K562 (cell line): ENCODE measurements at regions not wholly inside any gene's neighbourhood (a gene's known extent, or its start where the extent isn't known, plus 50 kb on each side); places are given as distances from the start of the nearest gene placed in this dataset.

ENCODE experiments used
- BRD4 ChIP-seq: fragments of 200-600 bp; sonication (generic); IDR thresholded peaks from 2 replicates; pipeline ENCODE4 v1.6.1; 2017; ENCODE audit warnings: inconsistent platforms
- CREM ChIP-seq: IDR thresholded peaks from 2 replicates; pipeline ENCODE4 v1.6.1; 2014; ENCODE audit warnings: antibody characterized with exemption, low read depth
- EZH2 ChIP-seq: IDR thresholded peaks from 2 replicates; pipeline ENCODE4 v1.6.1; 2012; ENCODE audit warnings: low read depth, mild to moderate bottlenecking, inconsistent platforms, low read length, borderline replicate concordance
- HOXB6 ChIP-seq: fragments of 250-450 bp; sonication (Bioruptor Pico); IDR thresholded peaks from 2 replicates; pipeline ENCODE4 v1.5.1; 2022; ENCODE audit warnings: mild to moderate bottlenecking, borderline replicate concordance
- POLR2A ChIP-seq: fragments of 450-650 bp; conservative IDR thresholded peaks from 2 replicates; pipeline ENCODE4 v1.6.1; 2016
- RFX5 ChIP-seq: IDR thresholded peaks from 2 replicates; pipeline ENCODE4 v1.6.1; 2011; ENCODE audit warnings: low read depth, mild to moderate bottlenecking, improper control_type of control experiment, low read length
- TCF3 ChIP-seq: sonication (generic); formaldehyde crosslinking; IDR thresholded peaks from 2 replicates; pipeline ENCODE4 v1.4.0; 2020; ENCODE audit warnings: mild to moderate bottlenecking, missing genetic modification reagents
- TF ChIP-seq, protein P1 (sequence below), 3 experiments: IDR thresholded peaks in 2 of 3; conservative IDR thresholded peaks in 1 of 3; 2 replicates each; pipeline ENCODE4 v1.5.1; 2011 to 2012; ENCODE audit warnings: low read length in 3 of 3, mild to moderate bottlenecking in 3 of 3, control low read depth in 2 of 3, improper control_type of control experiment in 1 of 3, inconsistent platforms in 1 of 3, low read depth in 1 of 3, mixed read lengths in 1 of 3, moderate library complexity in 1 of 3; ENCODE audit not compliant: insufficient read depth in 2 of 3
- TF ChIP-seq, protein P2 (sequence below), 2 experiments: fragments of 200-800 bp in 1 of 2; sonication (Bioruptor generic) in 1 of 2; sonication (generic) in 1 of 2; formaldehyde crosslinking in 1 of 2; IDR thresholded peaks in 1 of 2; conservative IDR thresholded peaks in 1 of 2; 2 replicates each; pipeline versions ENCODE4 v1.5.0 to v1.6.1; 2016 to 2020; ENCODE audit warnings: missing compliant biosample characterization in 1 of 2, missing genetic modification characterization in 1 of 2, missing genetic modification reagents in 1 of 2
- TF ChIP-seq, protein P3 (sequence below): fragments of 250-450 bp; sonication (Bioruptor Pico); IDR thresholded peaks from 2 replicates; pipeline ENCODE4 v1.5.0; 2021; ENCODE audit warnings: mild to moderate bottlenecking, borderline replicate concordance
- TF ChIP-seq, protein P4 (sequence below): sonication (generic); formaldehyde crosslinking; IDR thresholded peaks from 2 replicates; pipeline ENCODE4 v1.8.1; 2023; ENCODE audit warnings: mild to moderate bottlenecking, missing genetic modification reagents, moderate library complexity
- TF ChIP-seq, protein P5 (sequence below): fragments of 250-450 bp; sonication (Bioruptor Pico); IDR thresholded peaks from 2 replicates; pipeline ENCODE4 v1.8.0; 2021; ENCODE audit warnings: mild to moderate bottlenecking, moderate library complexity

DNA sequence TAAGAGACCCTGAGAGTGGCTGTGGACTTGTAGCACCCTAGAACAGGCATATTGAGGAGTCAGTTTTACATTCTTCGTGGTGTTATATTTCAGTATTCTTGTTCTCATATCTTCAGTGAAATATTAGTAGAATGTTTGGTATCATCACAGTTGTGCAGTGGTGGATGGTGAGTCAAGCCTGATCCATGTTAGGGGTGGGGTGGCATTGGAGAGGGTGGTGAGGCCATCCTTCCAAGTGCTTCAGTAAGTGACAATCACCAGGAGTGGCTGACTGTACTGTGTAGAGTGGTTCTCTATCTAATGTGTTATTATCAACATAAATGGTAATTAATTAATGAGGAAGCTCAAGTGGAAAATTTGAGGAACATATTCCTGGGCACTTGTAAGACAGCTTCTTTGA, 197.7 kb upstream of the SLC16A7 start:
- no peak for TF ChIP-seq RFX5
- no peak for TF ChIP-seq TCF3 (CRISPR knock-in tag)
- TF ChIP-seq, protein P1, sequence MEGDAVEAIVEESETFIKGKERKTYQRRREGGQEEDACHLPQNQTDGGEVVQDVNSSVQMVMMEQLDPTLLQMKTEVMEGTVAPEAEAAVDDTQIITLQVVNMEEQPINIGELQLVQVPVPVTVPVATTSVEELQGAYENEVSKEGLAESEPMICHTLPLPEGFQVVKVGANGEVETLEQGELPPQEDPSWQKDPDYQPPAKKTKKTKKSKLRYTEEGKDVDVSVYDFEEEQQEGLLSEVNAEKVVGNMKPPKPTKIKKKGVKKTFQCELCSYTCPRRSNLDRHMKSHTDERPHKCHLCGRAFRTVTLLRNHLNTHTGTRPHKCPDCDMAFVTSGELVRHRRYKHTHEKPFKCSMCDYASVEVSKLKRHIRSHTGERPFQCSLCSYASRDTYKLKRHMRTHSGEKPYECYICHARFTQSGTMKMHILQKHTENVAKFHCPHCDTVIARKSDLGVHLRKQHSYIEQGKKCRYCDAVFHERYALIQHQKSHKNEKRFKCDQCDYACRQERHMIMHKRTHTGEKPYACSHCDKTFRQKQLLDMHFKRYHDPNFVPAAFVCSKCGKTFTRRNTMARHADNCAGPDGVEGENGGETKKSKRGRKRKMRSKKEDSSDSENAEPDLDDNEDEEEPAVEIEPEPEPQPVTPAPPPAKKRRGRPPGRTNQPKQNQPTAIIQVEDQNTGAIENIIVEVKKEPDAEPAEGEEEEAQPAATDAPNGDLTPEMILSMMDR (IDR thresholded peaks at IDR 0.05 in 2 of 3, conservative IDR thresholded peaks at IDR 0.05 in 1 of 3; ENCODE audit: insufficient read depth in 2 of 3, low read depth in 1 of 3, low read length in 3 of 3): no peak
- TF ChIP-seq CREM: no peak
- TF ChIP-seq, protein P2, sequence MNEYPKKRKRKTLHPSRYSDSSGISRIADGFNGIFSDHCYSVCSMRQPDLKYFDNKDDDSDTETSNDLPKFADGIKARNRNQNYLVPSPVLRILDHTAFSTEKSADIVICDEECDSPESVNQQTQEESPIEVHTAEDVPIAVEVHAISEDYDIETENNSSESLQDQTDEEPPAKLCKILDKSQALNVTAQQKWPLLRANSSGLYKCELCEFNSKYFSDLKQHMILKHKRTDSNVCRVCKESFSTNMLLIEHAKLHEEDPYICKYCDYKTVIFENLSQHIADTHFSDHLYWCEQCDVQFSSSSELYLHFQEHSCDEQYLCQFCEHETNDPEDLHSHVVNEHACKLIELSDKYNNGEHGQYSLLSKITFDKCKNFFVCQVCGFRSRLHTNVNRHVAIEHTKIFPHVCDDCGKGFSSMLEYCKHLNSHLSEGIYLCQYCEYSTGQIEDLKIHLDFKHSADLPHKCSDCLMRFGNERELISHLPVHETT (CRISPR knock-in tag; conservative IDR thresholded peaks at IDR 0.05 in 1 of 2, IDR thresholded peaks at IDR 0.05 in 1 of 2): no peak
- TF ChIP-seq, protein P3, sequence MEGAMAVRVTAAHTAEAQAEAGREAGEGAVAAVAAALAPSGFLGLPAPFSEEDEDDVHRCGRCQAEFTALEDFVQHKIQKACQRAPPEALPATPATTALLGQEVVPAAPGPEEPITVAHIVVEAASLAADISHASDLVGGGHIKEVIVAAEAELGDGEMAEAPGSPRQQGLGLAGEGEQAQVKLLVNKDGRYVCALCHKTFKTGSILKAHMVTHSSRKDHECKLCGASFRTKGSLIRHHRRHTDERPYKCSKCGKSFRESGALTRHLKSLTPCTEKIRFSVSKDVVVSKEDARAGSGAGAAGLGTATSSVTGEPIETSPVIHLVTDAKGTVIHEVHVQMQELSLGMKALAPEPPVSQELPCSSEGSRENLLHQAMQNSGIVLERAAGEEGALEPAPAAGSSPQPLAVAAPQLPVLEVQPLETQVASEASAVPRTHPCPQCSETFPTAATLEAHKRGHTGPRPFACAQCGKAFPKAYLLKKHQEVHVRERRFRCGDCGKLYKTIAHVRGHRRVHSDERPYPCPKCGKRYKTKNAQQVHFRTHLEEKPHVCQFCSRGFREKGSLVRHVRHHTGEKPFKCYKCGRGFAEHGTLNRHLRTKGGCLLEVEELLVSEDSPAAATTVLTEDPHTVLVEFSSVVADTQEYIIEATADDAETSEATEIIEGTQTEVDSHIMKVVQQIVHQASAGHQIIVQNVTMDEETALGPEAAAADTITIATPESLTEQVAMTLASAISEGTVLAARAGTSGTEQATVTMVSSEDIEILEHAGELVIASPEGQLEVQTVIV (CRISPR knock-in tag): no peak
- TF ChIP-seq, protein P4, sequence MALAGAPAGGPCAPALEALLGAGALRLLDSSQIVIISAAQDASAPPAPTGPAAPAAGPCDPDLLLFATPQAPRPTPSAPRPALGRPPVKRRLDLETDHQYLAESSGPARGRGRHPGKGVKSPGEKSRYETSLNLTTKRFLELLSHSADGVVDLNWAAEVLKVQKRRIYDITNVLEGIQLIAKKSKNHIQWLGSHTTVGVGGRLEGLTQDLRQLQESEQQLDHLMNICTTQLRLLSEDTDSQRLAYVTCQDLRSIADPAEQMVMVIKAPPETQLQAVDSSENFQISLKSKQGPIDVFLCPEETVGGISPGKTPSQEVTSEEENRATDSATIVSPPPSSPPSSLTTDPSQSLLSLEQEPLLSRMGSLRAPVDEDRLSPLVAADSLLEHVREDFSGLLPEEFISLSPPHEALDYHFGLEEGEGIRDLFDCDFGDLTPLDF (CRISPR knock-in tag): no peak
- TF ChIP-seq, protein P5, sequence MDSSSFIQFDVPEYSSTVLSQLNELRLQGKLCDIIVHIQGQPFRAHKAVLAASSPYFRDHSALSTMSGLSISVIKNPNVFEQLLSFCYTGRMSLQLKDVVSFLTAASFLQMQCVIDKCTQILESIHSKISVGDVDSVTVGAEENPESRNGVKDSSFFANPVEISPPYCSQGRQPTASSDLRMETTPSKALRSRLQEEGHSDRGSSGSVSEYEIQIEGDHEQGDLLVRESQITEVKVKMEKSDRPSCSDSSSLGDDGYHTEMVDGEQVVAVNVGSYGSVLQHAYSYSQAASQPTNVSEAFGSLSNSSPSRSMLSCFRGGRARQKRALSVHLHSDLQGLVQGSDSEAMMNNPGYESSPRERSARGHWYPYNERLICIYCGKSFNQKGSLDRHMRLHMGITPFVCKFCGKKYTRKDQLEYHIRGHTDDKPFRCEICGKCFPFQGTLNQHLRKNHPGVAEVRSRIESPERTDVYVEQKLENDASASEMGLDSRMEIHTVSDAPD: no peak
- no peak for TF ChIP-seq POLR2A
- TF ChIP-seq BRD4: no peak
- no peak for TF ChIP-seq EZH2
- TF ChIP-seq HOXB6 (CRISPR knock-in tag): no peak
